Middle frontal gyrus (tissue), 1 donor: ENCODE measurements at regions not wholly inside any gene's neighbourhood (a gene's known extent, or its start where the extent isn't known, plus 50 kb on each side); places are given as distances from the start of the nearest gene placed in this dataset.
A peak's percentile ranks its signal among the peaks of the same experiment; 100 is the strongest.
"Not testable (repeated sequence)": the region's sequence is repeated elsewhere in the genome, so short reads cannot be mapped to it uniquely, and the experiment has no call there.

Source experiments
- DNase-seq: peaks from one replicate; pipeline ENCODE4 v3.0.0-alpha.2; 2015; ENCODE audit warnings: low spot score; ENCODE audit errors: extremely low spot score

DNA sequence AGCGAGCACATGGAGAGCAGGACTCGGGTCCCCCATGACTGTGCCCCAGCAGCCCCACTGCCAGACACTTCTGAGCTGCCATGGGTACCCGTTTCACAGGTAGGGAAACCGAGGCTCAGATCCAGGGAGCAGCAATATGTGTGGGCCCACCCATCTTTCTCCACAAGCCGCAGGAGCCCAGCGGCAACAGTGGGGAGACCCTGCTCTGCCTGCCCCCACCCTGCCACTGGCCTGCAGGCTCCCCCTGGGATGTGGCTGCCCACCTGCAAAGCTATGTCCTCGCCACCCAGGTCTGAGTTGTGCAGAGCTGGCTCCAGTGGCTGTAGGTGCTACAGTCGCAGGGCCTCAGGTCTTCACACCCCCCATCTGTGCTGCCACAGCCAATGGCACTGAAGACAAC, 50.6 kb upstream of the C1QTNF9B start:
- DNase-seq: no peak

- DNase-seq: no peak
Observed at GRCh38 chr13:23949200-23949599, 51.9 kb upstream of the C1QTNF9B start.

DNA sequence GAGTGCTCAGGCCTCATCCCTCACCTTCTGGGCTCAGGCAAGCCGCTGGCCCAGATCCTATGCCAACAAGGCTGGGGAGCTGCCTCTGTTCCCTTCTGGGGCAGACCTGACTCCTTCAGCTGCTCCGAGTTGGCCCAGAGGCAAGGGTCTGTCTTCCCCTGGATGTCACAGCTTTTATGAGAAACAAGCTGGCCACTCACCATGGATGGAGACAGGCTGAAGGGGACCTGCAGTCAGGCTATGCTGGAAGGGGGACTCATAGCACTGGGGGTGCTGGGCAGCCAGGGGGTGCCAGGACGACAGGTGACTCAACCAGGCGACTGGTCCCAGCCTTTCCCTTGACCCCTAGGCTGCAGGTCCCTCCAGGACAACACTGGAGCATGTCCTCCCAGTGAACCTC, 52.4 kb upstream of the C1QTNF9B start:
- DNase-seq: no peak

DNA sequence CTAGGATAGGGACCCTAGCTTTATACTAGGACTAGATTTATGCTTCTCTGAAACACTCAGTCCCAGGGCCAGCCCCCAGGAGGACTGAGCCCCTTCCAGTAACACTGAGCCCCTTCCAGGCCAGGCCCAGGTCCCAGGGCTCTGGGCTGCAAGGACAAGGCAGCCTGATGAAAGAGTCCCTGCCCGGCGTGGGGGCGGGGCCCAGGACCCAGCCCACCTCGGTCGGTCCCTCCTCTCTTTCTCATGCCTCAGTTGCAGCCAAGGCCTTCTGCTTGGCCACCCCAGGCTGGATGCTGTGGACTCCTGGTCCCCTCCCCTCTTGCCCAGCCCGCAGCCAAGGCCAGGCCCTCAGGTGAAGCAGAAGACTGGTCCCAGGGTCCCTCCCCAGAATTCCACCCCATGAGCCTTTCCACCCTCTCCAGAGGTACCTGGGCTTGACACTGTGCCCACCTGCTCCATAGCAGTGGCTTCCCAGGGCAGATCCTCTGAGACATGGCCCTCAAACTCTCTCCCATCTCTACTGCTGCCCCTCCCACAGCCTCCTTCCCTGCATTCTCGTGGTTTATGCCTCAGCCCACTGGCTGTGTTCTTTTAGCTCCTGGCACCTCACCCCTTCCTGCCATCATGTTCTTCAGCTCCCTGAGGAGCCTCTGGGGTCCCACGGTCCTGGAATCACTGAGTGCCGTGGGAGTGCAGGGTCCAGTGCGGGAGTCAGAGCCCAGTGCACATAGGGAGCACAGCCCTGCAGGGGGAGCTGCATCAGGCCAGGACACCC, 53.6 kb upstream of the C1QTNF9B start:
- no peak for DNase-seq

DNA sequence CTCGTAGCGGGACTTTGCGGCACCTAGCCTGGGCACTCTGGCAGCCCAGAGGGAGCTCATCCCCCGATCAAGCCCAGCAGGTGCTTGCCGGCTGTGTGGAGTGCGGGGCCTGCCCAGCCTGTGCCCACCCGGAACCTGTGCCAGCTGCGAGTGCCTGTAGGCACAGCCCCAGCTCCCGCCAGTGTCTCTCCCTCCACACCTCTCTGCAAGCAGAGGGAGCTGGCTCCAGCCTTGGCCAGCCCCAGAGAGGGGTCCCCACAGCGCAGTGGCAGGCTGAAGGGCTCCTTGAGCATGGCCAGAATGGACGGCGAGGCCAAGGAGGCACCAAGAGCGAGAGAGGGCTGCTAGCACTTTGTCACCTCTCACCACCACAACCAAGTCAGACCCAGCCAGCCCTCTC, 55.5 kb upstream of the C1QTNF9B start:
- DNase-seq: no peak

DNA sequence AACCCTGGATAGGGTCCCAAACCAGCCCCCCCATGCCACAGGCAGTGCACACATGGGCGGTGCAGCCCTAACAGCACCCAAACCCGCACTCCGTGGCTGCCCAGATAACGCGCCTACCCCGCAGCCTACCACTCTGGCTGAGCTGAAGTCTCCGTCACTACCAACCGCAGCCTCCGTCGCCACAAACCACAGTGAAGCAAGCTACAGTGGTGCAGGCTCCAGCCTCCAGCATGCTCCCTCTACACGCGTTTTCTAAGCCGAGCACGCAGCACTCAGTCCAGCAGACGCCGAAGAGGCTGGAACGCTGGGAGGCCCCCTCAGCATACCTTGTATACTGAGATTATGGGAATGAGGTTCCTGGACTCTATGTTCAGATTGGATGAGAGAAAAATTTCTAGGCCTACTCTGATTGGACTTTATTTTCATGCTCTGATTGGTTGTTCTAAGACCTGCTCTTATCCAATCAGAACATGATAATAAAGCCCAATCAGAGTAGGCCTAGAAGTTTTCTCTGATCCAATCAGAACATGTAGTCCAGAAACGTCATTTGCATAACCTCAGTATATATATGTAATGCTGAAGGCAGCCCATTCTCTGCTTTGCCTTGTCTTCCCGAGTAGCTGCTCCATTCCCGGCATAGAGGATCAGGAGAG, 56.7 kb upstream of the C1QTNF9B start:
- no peak for DNase-seq

GRCh38 chr13:23955064-23955463, 57.8 kb upstream of the C1QTNF9B start:
- DNase-seq: no peak

DNA sequence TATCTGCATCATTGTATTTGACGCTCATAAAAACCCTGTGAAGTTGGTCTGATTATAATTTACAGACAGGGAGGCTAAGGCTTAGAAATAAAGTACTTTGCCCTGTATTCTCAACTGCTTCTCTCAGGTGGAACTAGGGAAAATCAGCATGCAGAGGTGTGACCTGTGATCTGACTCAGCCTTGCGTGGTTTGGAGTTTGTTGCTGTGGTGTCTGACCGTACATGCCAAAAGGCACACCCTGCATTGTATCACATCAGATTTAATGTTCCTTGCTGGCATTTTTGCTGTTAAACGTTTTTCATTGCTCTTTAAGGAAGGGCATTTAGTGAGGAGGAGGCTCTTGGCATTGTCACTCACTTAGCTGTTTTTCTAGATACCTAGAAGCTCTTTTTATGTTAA, 58.8 kb upstream of the C1QTNF9B start:
- DNase-seq: no peak

GRCh38 chr13:23957981-23958380, 60.7 kb upstream of the C1QTNF9B start:
- DNase-seq: no peak

- DNase-seq: no peak
Observed at GRCh38 chr13:23959231-23959862, 62.0 kb upstream of the C1QTNF9B start.

GRCh38 chr13:23960566-23961156, 63.4 kb upstream of the C1QTNF9B start:
- no peak for DNase-seq

- DNase-seq: no peak
Observed at GRCh38 chr13:23963184-23963931, 66.1 kb upstream of the C1QTNF9B start.

DNA sequence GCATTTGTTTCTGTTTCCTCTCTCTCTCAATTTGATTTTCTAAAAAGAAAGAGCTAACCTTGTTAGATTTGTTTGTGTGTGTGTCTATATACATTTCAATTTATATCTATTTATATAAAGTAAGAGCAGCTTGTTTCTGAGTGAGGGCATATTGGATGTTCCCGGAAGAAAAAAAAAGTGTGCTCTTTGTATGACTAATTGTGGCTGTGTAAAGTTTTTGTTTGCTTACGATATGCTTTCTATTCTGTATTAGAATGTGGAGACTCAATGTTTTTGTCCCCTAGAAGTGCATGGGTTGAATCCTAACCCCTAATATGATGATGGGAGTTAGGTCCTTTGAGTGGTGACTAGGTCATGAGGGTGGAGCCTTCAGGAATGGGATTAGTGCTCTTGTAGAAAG, 66.6 kb upstream of the C1QTNF9B start:
- DNase-seq: no peak

DNA sequence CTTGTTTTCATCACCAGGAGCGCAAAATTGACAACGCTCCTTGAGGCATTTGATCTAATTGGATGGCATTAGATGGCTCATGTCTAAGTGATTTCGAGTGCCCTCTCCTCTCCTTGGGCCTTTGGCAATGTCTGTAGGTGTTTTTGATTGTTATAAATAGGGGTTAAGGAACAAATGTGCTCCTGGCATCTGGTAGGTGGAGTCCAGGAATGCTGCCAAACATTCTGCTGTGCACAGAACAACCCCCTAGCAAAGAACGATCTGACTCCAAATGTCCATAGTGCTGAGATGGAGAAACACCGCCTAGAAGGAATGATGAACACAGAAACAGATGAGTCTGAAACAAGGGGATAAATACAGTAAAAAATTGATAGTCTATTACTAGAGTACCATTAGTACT, 68.0 kb upstream of the C1QTNF9B start:
- no peak for DNase-seq

- DNase-seq: no peak
Observed at GRCh38 chr13:23966221-23966690, 69.0 kb upstream of the C1QTNF9B start.

DNA sequence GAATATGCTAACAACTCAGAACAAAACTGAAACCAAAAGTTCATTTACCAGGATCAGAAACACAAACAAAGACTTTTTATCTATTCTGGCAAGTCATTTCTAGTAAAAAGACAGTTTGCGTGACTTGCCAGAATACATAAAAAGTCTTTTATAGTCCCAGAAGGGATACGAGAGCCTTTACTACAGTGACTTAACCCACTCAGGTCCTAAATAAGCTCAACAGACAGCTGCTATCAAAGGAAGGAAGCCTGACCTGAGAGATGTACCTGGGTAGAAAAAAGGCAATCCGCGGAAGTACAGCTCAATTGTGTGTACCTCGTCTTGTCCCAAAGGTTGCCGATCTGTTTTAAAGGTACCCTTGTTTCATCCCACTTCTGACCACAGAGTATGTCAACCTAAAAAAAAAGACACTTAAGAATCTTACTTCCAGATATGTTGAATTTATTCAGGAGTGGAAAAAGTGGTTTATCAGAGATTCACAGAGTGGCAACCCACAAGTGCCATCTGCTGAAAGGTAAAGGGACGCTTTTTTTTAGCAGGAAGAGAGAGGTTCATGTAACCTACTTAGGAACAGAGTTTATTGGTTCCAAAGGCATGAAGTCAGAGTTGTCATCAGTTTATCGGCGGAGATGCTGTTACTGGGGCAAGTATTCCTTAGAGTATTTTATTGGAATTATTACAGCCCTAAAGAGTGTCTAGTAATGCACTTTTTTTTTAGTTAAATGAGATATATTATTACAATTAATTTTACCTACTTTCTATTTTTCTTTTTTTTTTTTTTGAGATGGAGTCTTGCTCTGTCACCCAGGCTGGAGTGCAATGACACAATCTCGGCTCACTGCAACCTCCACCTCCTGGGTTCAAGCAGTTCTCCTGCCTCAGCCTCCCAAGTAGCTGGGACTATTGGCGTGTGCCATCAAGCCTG, 69.7 kb upstream of the C1QTNF9B start:
- no peak for DNase-seq

- DNase-seq: not testable (repeated sequence)
Observed at GRCh38 chr13:23967792-23968191, 70.5 kb upstream of the C1QTNF9B start.

DNA sequence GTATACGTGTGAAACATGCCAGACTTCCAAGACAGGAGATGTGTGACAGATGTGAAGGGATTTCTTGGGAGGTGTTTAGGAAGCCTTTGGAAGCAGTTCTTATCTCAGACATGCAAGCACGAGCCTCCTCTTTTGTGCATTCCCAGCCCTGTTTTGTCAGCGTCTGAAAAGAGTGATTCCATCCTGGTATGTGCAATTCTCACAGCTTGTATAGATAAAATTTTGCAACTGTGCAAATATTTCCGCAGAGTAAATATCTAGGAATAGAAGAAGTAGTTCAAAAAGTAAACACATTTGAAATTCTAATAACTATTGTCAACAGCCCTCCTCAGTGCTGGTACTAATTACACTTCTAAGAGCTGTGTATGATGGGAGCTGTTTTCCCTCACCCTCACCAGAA, 72.3 kb upstream of the C1QTNF9B start:
- DNase-seq: no peak

GRCh38 chr13:23979361-23980159, 82.3 kb upstream of the C1QTNF9B start:
- DNase-seq: peak; percentile 57
